Fibroblast of lung (primary cell): ENCODE measurements at regions not wholly inside any gene's neighbourhood (a gene's known extent, or its start where the extent isn't known, plus 50 kb on each side); places are given as distances from the start of the nearest gene placed in this dataset.

ENCODE experiments used
- EZH2 ChIP-seq: IDR thresholded peaks from 2 replicates; pipeline ENCODE4 v1.5.1; 2012; ENCODE audit warnings: low read length, control low read depth, mild to moderate bottlenecking; ENCODE audit errors: missing control alignments
- TF ChIP-seq, protein P1 (sequence below), 2 donors: IDR thresholded peaks in 1 of 2; conservative IDR thresholded peaks in 1 of 2; 1 replicate in 1 of 2; 2 replicates in 1 of 2; pipeline ENCODE4 v1.5.1; 2011 to 2012; ENCODE audit warnings: low read length in 2 of 2, control low read depth in 1 of 2, inconsistent platforms in 1 of 2, low read depth in 1 of 2, mild to moderate bottlenecking in 1 of 2

DNA sequence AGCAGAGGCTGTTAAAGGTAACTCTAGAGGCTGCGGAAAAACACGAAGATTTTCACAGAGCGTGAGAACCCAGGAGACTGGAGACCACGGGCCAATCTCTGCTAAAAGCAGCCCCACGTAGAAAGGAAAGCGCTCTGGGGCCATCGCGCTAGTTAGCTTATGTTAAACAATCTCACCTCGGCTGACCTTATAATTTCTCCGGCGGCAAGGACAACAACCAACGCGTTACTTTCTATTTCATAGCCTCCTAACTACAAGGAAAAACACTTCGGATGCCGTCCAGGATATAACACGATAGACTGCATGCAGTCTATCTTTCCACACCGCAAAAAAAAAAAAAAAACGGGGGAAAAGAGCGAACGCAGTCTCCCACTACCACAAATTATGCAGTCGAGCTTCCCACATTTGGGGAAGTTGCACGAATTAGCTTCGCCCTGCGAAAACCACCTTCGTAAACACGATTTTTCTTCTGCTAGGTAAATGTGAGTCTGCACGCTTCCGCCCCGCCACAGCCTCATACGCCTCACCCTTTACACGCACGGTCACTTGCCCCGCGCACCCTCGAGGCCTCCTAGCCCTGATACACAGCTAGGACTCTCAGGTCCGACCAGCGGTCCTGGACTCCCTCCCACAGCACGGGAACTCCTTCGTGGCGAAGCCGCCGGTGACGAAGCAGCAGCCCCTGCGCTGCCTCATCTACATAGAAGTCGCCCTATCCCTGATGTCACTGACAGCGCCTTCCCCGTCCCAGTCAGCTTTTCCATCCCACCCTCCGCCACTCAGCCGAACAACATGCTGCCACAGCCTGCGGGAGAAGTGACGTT, 87.8 kb downstream of the PRKAB2 start:
- TF ChIP-seq, protein P1, sequence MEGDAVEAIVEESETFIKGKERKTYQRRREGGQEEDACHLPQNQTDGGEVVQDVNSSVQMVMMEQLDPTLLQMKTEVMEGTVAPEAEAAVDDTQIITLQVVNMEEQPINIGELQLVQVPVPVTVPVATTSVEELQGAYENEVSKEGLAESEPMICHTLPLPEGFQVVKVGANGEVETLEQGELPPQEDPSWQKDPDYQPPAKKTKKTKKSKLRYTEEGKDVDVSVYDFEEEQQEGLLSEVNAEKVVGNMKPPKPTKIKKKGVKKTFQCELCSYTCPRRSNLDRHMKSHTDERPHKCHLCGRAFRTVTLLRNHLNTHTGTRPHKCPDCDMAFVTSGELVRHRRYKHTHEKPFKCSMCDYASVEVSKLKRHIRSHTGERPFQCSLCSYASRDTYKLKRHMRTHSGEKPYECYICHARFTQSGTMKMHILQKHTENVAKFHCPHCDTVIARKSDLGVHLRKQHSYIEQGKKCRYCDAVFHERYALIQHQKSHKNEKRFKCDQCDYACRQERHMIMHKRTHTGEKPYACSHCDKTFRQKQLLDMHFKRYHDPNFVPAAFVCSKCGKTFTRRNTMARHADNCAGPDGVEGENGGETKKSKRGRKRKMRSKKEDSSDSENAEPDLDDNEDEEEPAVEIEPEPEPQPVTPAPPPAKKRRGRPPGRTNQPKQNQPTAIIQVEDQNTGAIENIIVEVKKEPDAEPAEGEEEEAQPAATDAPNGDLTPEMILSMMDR (conservative IDR thresholded peaks at IDR 0.05 in 1 of 2, IDR thresholded peaks at IDR 0.05 in 1 of 2; ENCODE audit: low read depth in 1 of 2, low read length in 2 of 2), result no peak
- no peak for TF ChIP-seq EZH2
